HT-29 (cell line): ENCODE measurements at regions not wholly inside any gene's neighbourhood (a gene's known extent, or its start where the extent isn't known, plus 50 kb on each side); places are given as distances from the start of the nearest gene placed in this dataset.
"Not testable (repeated sequence)": the region's sequence is repeated elsewhere in the genome, so short reads cannot be mapped to it uniquely, and the experiment has no call there.

Source experiments
- DNase-seq: peaks from one replicate; pipeline ENCODE4 v3.0.0-alpha.2; 2015; ENCODE audit warnings: low spot score

- DNase-seq = no peak
Observed at GRCh38 chrX:111041018-111041462, 55.0 kb upstream of the PAK3 start.

GRCh38 chrX:111040377-111041017 lies 55.5 kb upstream of the PAK3 start:
- DNase-seq = no peak

- no peak for DNase-seq
Observed at GRCh38 chrX:111039606-111040005, 56.4 kb upstream of the PAK3 start.

GRCh38 chrX:111035991-111036390 lies 60.0 kb upstream of the PAK3 start:
- no peak for DNase-seq

GRCh38 chrX:111035256-111035655 lies 60.7 kb upstream of the PAK3 start:
- DNase-seq = no peak

DNA sequence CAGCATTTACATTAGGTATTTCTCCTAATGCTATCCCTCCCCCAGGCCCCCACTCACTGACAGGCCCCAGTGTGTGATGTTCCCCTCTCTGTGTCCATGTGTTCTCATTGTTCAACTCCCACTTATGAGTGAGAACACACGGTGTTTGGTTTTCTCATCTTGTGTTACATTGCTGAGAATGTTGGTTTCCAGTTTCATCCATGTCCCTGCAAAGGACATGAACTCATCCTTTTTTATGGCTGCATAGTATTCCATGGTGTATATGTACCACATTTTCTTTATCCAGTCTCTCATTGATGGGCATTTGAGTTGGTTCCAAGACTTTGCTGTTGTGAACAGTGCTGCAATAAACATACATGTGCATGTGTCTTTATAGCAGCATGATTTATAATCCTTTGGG lies 73.0 kb upstream of the PAK3 start:
- DNase-seq = not testable (repeated sequence)

GRCh38 chrX:111020283-111020682 lies 75.7 kb upstream of the PAK3 start:
- no peak for DNase-seq

DNA sequence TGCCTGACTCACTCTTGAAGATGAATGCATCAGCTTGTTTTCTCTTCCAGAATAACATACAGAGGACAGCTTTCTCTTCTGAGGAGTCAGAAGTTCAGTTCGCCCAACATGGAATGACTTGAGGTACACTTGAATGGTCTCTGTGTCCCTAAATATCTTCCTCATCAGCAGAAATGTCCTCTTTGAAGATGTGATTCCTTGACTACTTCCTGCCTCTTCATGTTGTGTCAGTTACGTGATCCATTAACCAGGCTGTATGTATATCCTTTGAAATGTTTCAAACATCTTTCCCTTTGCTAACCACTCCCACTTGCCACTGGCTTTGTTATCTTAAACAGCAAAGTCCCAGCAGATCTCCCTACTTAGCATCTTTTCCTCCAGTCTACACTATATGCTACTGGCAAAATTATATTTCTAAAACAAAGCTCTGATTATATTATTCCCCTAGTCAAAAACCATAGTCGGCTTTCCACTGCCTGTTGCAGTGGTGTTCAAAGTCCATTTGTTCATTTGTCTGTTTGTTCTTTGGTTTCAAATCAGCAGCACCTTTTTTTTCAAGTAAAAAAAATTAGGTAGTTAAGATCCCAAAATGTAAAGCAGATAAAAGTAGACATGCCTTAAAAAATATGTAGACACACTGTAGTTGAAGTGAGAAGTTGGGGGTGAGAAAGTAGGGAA lies 82.1 kb upstream of the PAK3 start:
- no peak for DNase-seq

GRCh38 chrX:111010111-111010510 lies 85.9 kb upstream of the PAK3 start:
- DNase-seq = no peak

DNA sequence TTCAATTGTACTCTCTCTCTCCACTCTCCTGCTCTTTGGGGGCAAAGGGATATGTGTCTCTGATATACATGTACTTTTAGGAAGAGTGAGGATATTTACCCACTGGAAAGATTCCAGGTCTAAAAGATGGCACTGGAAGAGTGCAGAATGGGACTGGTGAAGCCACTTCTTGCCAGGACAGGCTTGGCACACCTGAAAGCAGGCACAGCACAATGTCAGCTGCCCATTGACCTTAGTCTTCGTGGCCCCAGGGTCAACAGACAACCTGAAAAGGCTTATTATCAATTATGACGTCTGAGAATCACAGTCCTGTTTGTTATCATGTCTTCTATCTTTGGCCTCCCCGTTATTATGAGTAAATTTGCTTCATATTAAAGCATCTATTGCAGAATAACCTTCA lies 86.7 kb upstream of the PAK3 start:
- DNase-seq = no peak

GRCh38 chrX:111008126-111008525 lies 87.9 kb upstream of the PAK3 start:
- DNase-seq = no peak

DNA sequence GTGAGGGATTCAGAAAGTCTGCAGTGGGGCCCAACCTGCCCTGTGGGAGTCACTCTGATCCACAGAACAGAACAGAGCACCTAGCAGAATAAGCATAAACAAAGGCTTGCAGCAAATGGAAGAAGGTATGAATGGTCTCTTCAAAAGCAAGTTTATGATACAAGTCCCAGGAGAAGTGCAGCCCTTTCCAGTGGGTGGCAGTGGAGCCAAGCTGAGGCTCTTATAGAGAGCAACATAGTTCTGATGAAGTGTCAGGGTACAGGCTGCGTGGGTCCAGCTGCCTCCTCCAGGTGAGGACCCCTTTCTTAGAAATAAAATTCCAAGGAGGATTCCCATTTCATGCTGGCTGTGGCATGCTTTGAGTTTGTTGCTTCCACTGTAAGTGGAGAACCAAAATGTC lies 88.8 kb upstream of the PAK3 start:
- DNase-seq = no peak

DNA sequence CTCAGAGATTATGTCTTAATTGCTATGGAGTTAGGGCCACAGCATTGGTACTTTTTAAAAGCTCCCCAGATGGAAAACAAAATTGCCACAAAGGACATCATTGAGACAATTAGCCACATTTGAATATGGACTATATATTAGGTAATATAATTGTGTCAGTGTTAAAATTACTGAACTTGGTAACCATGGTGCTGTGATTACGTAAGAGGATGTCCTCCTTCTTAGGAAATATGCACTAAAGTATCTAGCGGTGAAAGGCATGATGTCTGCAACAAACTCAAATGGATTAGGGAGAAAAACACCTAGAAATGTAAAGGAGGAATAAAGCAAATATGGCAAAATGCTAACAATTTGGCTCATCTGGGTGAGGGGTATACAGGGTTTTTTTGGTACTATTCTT lies 89.9 kb upstream of the PAK3 start:
- no peak for DNase-seq

DNA sequence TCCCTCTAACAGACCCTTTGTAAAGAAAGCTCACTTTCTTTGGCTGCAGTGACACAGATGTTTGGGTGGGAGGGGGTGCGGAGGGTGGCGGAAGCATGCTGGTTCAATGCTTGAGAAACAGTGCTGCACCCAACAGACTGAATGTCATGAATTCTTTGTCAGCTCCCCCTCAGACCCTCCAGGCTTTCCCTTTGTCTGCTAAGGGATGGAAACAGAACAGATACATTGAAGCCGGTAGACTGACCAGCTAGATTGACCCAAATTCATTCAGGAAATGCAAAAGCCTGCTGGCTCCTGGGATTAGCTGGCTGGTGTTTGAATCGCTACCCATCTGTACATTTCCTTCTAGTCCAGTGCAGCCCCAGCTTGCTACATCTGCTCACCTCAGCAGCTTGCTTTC lies 90.8 kb upstream of the PAK3 start:
- no peak for DNase-seq

- DNase-seq = no peak
Observed at GRCh38 chrX:111003118-111003517, 92.9 kb upstream of the PAK3 start.

DNA sequence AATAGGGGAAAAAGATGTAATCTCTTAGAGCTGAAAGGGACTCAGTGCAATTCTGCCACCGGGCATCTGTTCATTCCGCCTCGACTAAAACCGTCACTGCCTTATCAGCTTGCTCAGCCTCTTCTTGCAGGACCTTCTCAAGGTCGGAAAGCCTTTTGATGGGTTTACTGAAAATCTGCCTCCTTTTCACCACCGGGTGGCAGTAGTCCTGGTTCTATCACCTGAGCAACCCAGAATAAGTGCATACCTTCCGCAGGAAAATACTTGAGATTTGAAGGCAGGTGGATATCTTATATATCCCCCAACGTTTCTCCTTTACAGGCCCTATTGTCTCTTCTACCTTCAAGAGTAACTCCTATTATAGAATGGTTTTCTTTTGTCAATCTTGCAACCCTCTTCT lies 103.4 kb upstream of the PAK3 start:
- DNase-seq = peak; percentile 60

GRCh38 chrX:110989869-110990268 lies 106.1 kb upstream of the PAK3 start:
- DNase-seq = no peak

DNA sequence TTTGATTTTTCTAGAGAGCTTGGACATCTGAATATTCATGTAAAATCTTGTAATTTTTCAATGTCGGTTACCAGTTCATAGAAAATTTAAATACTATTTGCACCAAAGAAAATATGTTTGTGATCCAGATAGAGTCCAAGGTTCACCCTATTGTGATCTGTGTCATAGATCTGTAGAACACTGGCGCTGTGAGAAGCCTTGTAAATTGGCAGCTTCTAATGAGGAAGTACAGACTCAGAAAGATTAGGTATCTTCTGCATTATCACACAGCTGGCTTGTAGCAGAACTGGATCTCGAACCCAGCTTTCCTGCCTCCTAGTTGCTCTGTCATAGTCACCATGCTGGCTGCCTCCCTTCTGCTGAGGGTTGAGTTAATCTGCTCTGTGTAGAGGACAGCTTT lies 106.5 kb upstream of the PAK3 start:
- no peak for DNase-seq

GRCh38 chrX:110987292-110987691 lies 108.7 kb upstream of the PAK3 start:
- DNase-seq = no peak

GRCh38 chrX:110985470-110985869 lies 110.5 kb upstream of the PAK3 start:
- DNase-seq = peak; percentile 31

- DNase-seq = no peak
Observed at GRCh38 chrX:110983024-110983423, 113.0 kb upstream of the PAK3 start.

GRCh38 chrX:110966839-110967238 lies 129.2 kb upstream of the PAK3 start:
- no peak for DNase-seq

DNA sequence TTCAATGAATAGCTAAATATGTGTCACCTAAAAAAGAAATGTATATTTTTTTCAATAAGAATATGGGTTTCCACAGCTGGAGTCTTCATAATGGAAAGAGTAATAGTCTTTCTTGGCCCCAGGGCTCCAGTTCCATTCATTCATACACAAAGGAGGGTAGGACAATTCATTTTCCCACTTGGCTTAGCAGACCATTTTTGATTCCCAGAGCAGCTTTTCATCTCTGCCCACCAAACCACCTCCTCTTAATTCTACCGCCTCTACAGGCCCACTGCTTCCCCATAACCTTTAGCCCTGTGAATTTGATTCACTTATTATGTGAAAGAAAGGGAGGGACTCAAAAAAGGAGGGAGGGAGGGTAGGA lies 129.9 kb upstream of the PAK3 start:
- DNase-seq = no peak
